AG04450 (cell line): ENCODE measurements at regions not wholly inside any gene's neighbourhood (a gene's known extent, or its start where the extent isn't known, plus 50 kb on each side); places are given as distances from the start of the nearest gene placed in this dataset.
"Not testable (repeated sequence)": the region's sequence is repeated elsewhere in the genome, so short reads cannot be mapped to it uniquely, and the experiment has no call there.

Experiments
- CTCF ChIA-PET: fragments of 300-600, 350-600 bp; formaldehyde crosslinking; extraction: SDS; loops from one replicate; lab custom pipeline; 2022; ENCODE audit warnings: antibody characterized with exemption, inconsistent platforms; lab: Charles Lee
- POLR2A ChIA-PET: fragments of 350-600 bp; formaldehyde crosslinking; extraction: SDS; loops from one replicate; lab custom pipeline; 2021; ENCODE audit warnings: antibody characterized with exemption, inconsistent platforms; lab: Yijun Ruan, JAX
- DNase-seq: peaks from one replicate; pipeline ENCODE4 v3.0.0-alpha.2; 2011; ENCODE audit warnings: low read depth, low spot score
- H3K27ac ChIP-seq: one replicate; pipeline ENCODE4 v1.5.1; 2012; ENCODE audit warnings: low read depth, low read length, control low read depth
- H3K27me3 ChIP-seq: one replicate; pipeline ENCODE4 v1.6.0; 2012; ENCODE audit warnings: low read length; ENCODE audit not compliant: control insufficient read depth, insufficient read depth
- H3K4me3 ChIP-seq: 2 replicates; pipeline ENCODE4 v1.5.1; 2011; ENCODE audit warnings: mild to moderate bottlenecking, low read depth, low read length, control low read depth
- H3K9me3 ChIP-seq: 2 replicates; pipeline ENCODE4 v1.5.1; 2012; ENCODE audit warnings: low read length; ENCODE audit not compliant: control insufficient read depth, insufficient read depth
- CTCF ChIP-seq: IDR thresholded peaks from 2 replicates; pipeline ENCODE4 v1.5.1; 2011; ENCODE audit warnings: low read depth, low read length, control low read depth, inconsistent platforms

GRCh38 chr9:106038266-106039001, 344.1 kb downstream of the TMEM38B start:
- POLR2A ChIA-PET: no interaction called here
- Histone ChIP-seq H3K4me3 (no peak overlapping the region), H3K9me3 (no peaks in the 10 kb centered on the region; the same call in 1 of the 2 replicates), H3K27ac (no peak overlapping the region), H3K27me3 (no peaks in the 10 kb centered on the region)
- CTCF ChIA-PET: no interaction called here
- DNase-seq: no peak
- no peak for TF ChIP-seq CTCF

- ChIA-PET POLR2A (no interaction called here), CTCF (no interaction called here)
- Histone ChIP-seq H3K9me3 (no peaks in the 10 kb centered on the region; the same call in 1 of the 2 replicates), H3K4me3 (no peak overlapping the region), H3K27ac (no peak overlapping the region), H3K27me3 (no peaks in the 10 kb centered on the region)
- no peak for TF ChIP-seq CTCF
- DNase-seq: no peak
Observed at GRCh38 chr9:106039151-106039935, 345.0 kb downstream of the TMEM38B start.

- CTCF ChIA-PET, H3K9me3 ChIP-seq, H3K27ac ChIP-seq, POLR2A ChIA-PET, H3K4me3 ChIP-seq, DNase-seq, H3K27me3 ChIP-seq: not testable (repeated sequence)
Observed at GRCh38 chr9:106041920-106042319, 347.6 kb downstream of the TMEM38B start.

GRCh38 chr9:106051545-106051944, 357.2 kb downstream of the TMEM38B start:
- TF ChIP-seq CTCF: no peak
- H3K4me3 ChIP-seq: no peak overlapping the region
- H3K27me3 ChIP-seq: no peaks in the 10 kb centered on the region
- DNase-seq: no peak
- peaks cover 2% of the 10 kb centered on the region; the same call in 1 of the 2 replicates for H3K9me3 ChIP-seq
- ChIA-PET POLR2A (no interaction called here), CTCF (interaction anchor here (0.6 kb wide), 1 partner anchor 575 kb away, joined by 3 read pairs; no protein-coding TSS in a partner anchor)
- no peak overlapping the region for H3K27ac ChIP-seq

GRCh38 chr9:106052166-106052565, 357.8 kb downstream of the TMEM38B start:
- H3K27ac ChIP-seq: no peak overlapping the region
- no peak overlapping the region for H3K4me3 ChIP-seq
- DNase-seq: no peak
- H3K27me3 ChIP-seq: no peaks in the 10 kb centered on the region
- ChIA-PET POLR2A (no interaction called here), CTCF (interaction anchor here (0.6 kb wide), 1 partner anchor 574 kb away, joined by 3 read pairs; no protein-coding TSS in a partner anchor)
- no peak for TF ChIP-seq CTCF
- peaks cover 2% of the 10 kb centered on the region; the same call in 1 of the 2 replicates for H3K9me3 ChIP-seq
